Tongue (tissue), 1 donor: ENCODE measurements at regions not wholly inside any gene's neighbourhood (a gene's known extent, or its start where the extent isn't known, plus 50 kb on each side); places are given as distances from the start of the nearest gene placed in this dataset.

Experiments used
- DNase-seq: peaks from one replicate; pipeline ENCODE4 v3.0.0-alpha.2; 2015

GRCh38 chr4:111744847-111745246 lies 400.4 kb upstream of the FAM241A start:
- no peak for DNase-seq

GRCh38 chr4:111748157-111748556 lies 397.1 kb upstream of the FAM241A start:
- peak; percentile 50 for DNase-seq

DNA sequence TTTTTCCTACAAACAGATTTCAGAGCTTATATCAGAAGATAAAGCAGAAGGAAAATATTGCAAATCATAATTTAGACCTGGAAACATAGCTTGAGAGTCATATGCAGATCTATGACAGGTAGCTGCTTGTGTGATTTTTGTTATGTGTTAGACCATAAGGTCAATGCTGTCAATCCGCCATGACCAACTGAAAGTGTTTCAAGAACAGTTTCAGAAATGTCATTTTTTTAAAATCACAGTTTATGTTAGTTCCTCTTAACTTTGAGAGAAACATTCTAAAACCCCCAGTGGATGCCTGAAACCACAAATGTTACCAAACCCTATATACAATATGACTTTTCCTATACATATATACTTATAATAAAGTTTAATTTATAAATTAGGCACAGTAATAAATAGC lies 391.3 kb upstream of the FAM241A start:
- no peak for DNase-seq

- no peak for DNase-seq
These were observed 389.7 kb upstream of the FAM241A start for GRCh38 chr4:111755571-111755970.

- peak; percentile 24 for DNase-seq
These were observed 383.7 kb upstream of the FAM241A start for GRCh38 chr4:111761531-111761930.

- DNase-seq: no peak
These were observed 374.7 kb upstream of the FAM241A start for GRCh38 chr4:111770514-111770913.

GRCh38 chr4:111773858-111774257 lies 371.4 kb upstream of the FAM241A start:
- DNase-seq: peak; percentile 43

GRCh38 chr4:111775556-111776297 lies 369.5 kb upstream of the FAM241A start:
- peak; percentile 22 for DNase-seq

- DNase-seq: no peak
These were observed 368.7 kb upstream of the FAM241A start for GRCh38 chr4:111776561-111776960.

DNA sequence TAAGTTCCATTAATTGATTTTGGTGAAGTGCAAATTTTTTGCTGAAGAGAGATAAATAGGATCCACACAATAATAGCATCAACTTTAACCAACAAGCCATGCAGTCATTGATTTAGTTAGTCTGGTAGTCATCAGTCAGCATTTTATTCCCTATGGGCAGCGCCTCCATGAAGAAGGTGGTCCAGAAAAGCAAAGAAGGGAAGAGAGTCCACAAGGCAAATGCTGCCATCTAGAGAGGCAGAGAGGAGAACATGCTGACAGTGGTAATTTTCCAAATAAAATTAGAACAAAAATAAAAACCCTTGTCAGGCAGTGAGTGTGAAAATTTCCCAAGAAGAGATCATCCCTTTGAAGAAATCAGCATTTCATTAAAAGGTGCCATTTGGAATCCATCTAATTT lies 366.7 kb upstream of the FAM241A start:
- no peak for DNase-seq

GRCh38 chr4:111780965-111781364 lies 364.3 kb upstream of the FAM241A start:
- no peak for DNase-seq

- no peak for DNase-seq
These were observed 363.6 kb upstream of the FAM241A start for GRCh38 chr4:111781611-111782010.

GRCh38 chr4:111788099-111788498 lies 357.2 kb upstream of the FAM241A start:
- peak; percentile 6 for DNase-seq

DNA sequence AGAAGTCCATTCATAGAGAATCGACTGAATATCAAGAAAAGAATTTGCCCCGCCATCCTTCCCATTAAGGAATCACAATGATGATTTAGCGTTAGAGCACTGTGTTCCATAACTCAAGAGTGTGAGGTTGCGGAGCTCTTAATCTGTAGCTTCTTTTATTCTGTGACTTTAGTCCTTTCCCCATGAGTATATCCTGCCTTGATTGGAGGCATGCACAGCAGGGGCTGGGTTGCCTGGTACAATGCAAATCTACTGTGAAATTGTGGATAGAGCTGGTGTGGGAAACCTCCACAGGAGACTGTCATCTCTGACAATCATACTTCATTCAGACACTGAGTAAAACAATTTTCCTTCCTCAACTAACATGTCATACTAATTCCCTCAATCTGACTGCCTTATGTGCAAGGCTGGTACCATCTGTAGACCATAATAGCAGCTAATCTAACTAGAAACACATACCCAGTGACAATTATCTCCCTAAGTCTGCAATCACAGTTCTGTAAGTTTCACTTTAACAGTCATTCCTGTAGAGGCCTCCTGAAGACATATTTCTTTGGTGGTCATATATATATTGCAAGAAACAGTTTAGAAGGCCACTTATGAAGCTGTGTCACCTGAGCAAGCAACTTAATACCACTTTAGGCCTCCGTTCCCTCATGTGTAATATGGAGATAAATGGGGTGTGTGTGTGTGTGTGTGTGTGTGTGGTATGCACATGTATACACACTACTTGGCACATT lies 355.2 kb upstream of the FAM241A start:
- no peak for DNase-seq

GRCh38 chr4:111792632-111793031 lies 352.6 kb upstream of the FAM241A start:
- no peak for DNase-seq

GRCh38 chr4:111793433-111794091 lies 351.7 kb upstream of the FAM241A start:
- DNase-seq: no peak

- DNase-seq: no peak
These were observed 347.6 kb upstream of the FAM241A start for GRCh38 chr4:111797455-111798163.

GRCh38 chr4:111798840-111799239 lies 346.4 kb upstream of the FAM241A start:
- no peak for DNase-seq

GRCh38 chr4:111800551-111800950 lies 344.7 kb upstream of the FAM241A start:
- DNase-seq: no peak

DNA sequence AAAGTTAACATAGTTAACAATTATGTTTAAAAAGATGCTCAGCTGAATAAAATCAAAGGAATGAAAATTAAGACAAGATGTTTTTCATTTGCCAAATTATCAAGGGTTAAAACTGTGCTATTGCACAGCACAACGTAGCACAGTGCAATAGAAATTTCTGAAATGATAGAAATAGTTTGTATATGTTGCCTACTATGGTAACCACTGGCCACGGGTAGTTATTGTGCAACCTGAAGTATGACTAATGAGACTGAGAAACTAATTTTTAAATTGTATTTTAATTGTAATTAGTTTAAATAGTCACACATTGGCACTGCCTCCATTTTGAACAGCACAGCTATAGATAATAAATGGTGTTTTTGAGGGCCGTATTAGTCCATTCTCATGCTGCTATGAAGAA lies 343.1 kb upstream of the FAM241A start:
- DNase-seq: no peak

- no peak for DNase-seq
These were observed 338.9 kb upstream of the FAM241A start for GRCh38 chr4:111806331-111806730.

DNA sequence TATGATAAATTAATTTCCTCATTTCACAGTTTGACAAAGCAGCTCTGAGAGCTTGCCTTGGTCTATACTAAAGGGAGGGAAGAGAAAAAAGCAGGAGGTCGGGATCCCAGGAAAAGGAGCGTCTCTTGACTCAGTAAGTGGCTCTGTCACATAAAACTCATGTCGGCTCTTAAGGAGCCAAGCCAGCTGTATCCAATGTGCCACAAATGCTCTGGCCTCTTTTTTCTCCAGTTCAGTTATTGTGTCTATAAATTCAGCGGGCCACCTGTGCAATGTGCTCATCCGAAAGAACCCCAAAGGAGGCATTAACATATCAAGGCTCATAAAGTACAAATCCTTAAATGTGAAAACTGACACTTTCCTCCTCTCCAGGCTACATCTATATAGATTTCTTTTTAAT lies 337.7 kb upstream of the FAM241A start:
- peak; percentile 14 for DNase-seq

DNA sequence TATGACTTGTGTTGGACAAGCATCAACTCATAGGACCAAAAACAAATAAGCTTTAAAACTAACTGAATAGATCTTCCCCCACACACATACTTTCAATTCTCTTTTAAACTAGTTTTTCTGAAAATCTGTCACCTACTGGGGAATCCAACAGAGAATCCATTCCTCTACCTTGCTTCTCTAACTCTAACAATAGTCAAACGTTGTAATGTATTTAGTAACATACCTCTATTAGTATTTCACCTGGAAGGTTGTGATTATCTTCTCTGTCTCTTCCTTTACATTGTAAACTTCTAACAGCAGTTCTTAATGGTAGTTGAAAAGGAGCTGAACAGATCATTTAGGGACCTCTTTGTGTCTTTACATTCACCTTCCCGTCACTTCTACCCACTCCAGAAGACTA lies 337.1 kb upstream of the FAM241A start:
- DNase-seq: no peak
